ENCODE measurements at regions not wholly inside any gene's neighbourhood (a gene's known extent, or its start where the extent isn't known, plus 50 kb on each side); places are given as distances from the start of the nearest gene placed in this dataset.

DNA sequence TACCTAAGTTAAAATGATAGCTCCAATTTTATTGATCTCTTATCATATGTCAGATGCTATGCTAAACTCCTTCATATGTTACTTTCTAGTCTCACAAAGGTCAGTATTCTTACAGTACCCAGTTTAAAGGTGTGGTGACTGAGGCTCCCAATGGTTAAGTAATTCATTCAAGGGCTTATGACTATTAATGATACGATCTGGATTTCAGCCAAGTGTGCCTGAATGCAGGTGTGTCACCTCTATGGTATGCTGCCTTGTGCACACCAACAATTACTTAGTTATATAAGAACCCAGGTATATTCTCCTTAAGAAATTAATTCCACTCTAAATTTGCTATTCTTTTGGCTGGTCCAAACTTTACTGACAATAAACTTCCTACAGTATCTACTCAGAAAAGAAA lies 84.6 kb upstream of the TRPC4 start:
- TF ChIP-seq CTCF (conservative IDR thresholded peaks at IDR 0.05) (no peak), ZFX (IDR thresholded peaks at IDR 0.05) (no peak)
